ENCODE measurements at regions not wholly inside any gene's neighbourhood (a gene's known extent, or its start where the extent isn't known, plus 50 kb on each side); places are given as distances from the start of the nearest gene placed in this dataset.

- TF ChIP-seq CTCF (IDR thresholded peaks at IDR 0.05), result no peak
- no peak for TF ChIP-seq POLR2A (IDR thresholded peaks at IDR 0.05)
These were observed 75.0 kb upstream of the LHX1 start for GRCh38 chr17:36862116-36862920.

Data from Peyer's patch (tissue), 4 donors.